SK-N-MC (cell line): ENCODE measurements at regions not wholly inside any gene's neighbourhood (a gene's known extent, or its start where the extent isn't known, plus 50 kb on each side); places are given as distances from the start of the nearest gene placed in this dataset.

ENCODE experiments used
- EZH2 ChIP-seq: fragments of 200-600 bp; sonication (generic); IDR thresholded peaks from one replicate; pipeline ENCODE4 v1.6.1; 2017; ENCODE audit warnings: antibody characterized with exemption
- FOXP2 ChIP-seq: optimal IDR thresholded peaks from 2 replicates; pipeline ENCODE3; 2011; ENCODE audit warnings: mild to moderate bottlenecking, moderate library complexity; ENCODE audit not compliant: insufficient read depth; ENCODE audit errors: extremely low read length, control extremely low read depth
- POLR2AphosphoS5 ChIP-seq: IDR thresholded peaks from 2 replicates; pipeline ENCODE4 v1.6.1; 2012; ENCODE audit warnings: mild to moderate bottlenecking, low read depth, low read length, borderline replicate concordance

GRCh38 chr6:140464720-140465119 is 1090.3 kb upstream of the CITED2 start:
- TF ChIP-seq POLR2AphosphoS5 (no peak), EZH2 (no peak), FOXP2 (no peak)
